Ecto neural progenitor cell (in vitro differentiated cells): ENCODE measurements at regions not wholly inside any gene's neighbourhood (a gene's known extent, or its start where the extent isn't known, plus 50 kb on each side); places are given as distances from the start of the nearest gene placed in this dataset.

Experiments
- DNase-seq: peaks from one replicate; pipeline ENCODE4 v3.0.0-alpha.2; 2018; ENCODE audit warnings: low spot score

- no peak for DNase-seq
Measured at GRCh38 chr10:10364902-10365301, 652.8 kb upstream of the CELF2 start.

GRCh38 chr10:10365676-10366075, 652.0 kb upstream of the CELF2 start:
- no peak for DNase-seq

- DNase-seq: no peak
Measured at GRCh38 chr10:10366836-10367235, 650.8 kb upstream of the CELF2 start.

DNA sequence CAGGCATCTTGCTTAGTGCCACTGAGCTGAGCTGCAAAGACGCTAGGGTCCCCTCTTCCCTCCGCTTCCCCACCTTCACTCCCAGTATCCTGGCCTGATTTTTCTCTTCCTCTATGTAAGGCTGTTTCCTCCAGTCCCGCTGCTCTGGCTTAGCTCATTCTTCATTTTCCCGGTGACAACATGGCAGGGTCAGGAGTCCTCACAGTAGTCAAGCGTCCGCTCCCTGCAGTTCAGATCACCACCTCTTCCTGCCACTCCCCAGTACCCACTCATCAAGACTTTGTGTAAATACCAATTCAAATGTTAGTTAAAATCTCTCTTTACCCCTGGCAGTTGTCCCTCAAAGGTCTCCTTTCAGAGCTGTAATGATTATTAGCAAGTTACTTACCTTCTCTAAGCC, 650.4 kb upstream of the CELF2 start:
- no peak for DNase-seq

DNA sequence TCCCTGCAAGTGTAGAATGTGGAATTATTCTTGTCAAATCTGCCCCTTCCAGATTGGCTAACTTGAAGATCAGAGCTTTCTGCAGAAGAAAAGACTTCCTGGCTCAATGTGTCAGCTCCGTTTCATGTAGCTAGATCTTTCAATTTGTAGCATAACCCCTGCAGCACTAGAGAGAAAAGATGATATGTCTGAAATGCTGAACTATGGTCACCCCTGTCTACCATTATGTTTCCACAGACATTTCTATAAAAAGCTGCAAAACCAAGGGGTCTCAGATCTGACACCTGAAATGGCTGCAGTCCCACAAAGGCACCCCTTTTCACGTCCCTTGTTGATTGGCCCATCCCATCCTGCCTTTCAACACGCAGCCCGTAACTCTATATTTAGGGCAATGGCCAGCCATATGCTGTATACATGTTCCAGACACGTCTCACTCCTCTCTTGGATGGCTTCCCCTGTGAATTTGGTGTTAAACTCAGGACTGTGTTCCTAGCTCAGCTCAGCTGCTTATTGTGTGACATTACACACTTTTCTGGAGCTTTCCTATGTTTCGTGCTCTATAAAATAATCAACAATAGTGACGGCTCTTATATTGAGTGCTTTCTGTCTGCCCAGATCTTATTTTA, 648.6 kb upstream of the CELF2 start:
- DNase-seq: no peak

- no peak for DNase-seq
Measured at GRCh38 chr10:10385831-10386230, 631.8 kb upstream of the CELF2 start.

- no peak for DNase-seq
Measured at GRCh38 chr10:10389182-10389581, 628.5 kb upstream of the CELF2 start.

- no peak for DNase-seq
Measured at GRCh38 chr10:10392511-10392910, 625.2 kb upstream of the CELF2 start.

DNA sequence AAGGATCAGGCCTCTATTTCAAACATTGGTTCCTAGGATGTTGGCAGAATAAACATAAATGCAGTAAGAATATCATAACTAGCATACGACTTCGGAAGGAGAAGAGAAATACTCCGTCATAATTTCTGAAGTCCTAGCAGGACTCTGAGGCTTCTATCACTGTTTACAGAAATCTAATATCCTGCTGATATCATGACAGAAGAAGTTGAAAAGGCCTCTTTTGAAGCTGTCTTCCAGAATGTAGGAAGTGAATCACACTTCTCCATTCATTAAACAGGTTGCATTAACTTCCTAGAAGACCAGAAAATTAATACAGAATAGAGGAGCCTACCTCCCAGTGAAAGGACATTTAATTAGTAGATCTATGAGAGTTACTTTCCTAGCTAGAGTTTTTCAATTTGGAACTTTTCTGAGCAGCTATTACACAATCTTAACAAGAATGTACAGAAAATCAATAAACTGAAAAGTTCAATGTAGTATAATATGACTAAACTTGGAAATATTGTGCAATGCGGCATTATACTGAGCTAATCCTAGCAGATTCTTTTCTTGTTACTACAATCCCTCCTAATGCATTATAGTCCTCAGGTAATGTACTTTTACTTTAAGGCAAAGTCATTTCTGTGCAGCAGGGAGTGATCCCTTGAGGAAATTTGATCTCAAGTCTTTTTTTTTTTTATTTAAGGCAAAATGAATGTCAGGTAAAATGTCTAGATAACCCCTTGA, 622.6 kb upstream of the CELF2 start:
- DNase-seq: no peak

GRCh38 chr10:10396601-10397000, 621.1 kb upstream of the CELF2 start:
- DNase-seq: no peak

- DNase-seq: no peak
Measured at GRCh38 chr10:10397906-10398305, 619.8 kb upstream of the CELF2 start.

DNA sequence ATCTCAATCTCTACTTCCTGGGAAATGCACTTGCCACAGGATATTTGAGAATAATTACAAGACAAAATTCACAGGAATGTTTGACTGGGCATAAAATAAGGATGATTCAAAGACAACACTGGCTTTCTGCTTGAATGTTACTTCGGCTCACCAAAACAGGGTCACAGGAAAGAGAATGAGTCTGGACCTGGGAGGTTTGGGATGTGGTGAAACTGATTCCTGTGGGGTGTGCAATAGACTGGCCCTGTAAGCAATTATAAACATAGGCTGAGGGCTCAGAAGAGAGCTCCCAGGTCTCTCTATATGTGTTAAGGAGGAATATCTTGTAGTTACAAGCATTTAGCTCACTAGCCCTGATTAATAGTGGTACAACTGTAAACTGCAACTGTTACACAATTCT, 613.9 kb upstream of the CELF2 start:
- no peak for DNase-seq

GRCh38 chr10:10417671-10418070, 600.0 kb upstream of the CELF2 start:
- no peak for DNase-seq

DNA sequence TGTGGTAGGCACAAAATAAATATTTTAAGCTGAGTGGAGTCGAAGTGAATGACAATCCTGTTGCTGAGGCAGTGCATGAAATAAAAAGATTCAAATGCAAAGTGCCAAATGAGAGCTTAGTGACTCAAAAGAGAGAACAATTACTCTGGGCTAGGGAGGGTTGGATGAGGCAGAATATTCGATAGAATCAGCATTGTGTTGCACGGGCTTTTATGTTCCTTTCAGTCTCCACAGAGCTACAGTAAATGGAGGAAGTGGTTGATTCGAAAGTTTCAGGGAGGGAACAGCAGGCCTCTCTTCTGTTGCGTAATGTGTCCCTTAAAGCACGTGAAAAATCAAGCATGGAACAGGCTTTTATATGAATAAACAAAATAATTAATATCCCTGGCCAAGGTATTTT, 599.3 kb upstream of the CELF2 start:
- no peak for DNase-seq

GRCh38 chr10:10421071-10421470, 596.6 kb upstream of the CELF2 start:
- DNase-seq: no peak

GRCh38 chr10:10431422-10432066, 586.1 kb upstream of the CELF2 start:
- no peak for DNase-seq

DNA sequence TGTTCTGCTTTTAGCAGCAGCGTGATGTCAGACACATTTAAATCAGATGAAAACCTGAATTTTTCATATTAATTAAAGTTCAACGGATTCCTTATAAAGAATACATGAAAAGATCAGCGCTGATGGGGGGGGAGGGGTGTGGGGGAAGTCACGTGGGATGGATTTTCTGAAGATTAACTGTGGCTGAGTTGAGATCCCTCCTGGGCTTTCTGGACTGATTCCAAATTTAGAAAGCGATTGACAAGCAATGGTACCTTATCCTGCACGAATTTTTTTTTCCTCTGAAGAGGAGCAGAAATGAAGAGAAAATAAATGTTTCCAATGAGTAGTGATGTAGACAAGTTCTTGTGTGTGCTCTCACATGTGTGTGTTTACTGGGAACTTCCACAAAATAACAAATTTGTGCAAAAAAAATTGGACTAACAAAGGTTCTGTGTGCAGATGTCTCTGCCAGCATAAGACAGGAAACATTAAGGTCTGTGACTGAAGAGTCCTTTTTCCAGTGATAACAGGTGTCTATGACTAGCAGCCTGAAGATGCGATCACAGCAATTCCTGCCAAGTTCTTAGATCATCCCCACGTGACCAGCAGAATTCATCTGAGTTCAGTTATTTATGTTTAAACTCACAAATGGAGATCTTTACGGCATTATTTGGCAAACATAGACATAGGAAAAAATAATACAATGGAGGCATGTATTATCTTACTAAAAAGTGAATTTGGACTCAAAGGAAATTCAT, 585.2 kb upstream of the CELF2 start:
- DNase-seq: no peak

- no peak for DNase-seq
Measured at GRCh38 chr10:10434312-10434711, 583.4 kb upstream of the CELF2 start.

GRCh38 chr10:10437886-10438285, 579.8 kb upstream of the CELF2 start:
- DNase-seq: no peak

- no peak for DNase-seq
Measured at GRCh38 chr10:10438335-10439100, 579.2 kb upstream of the CELF2 start.

DNA sequence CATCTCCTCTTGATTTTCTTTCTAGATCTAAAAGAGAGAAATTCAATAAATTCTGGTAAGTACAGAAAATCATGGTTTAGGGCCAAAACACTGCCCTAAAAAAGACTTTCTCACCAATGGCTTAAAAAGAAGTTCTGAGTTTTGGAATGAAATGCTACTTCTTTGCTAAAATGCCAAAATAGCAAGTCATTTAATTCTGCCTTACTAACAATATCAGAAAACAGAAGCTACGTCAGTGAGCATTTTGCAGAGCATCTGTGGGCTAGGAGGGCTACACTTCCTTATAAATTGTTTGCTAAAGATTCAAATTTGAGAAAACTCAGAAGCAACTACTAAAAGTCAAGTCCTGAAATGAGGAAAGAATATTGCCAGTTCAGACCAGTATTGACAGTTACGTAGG, 560.8 kb upstream of the CELF2 start:
- DNase-seq: no peak

DNA sequence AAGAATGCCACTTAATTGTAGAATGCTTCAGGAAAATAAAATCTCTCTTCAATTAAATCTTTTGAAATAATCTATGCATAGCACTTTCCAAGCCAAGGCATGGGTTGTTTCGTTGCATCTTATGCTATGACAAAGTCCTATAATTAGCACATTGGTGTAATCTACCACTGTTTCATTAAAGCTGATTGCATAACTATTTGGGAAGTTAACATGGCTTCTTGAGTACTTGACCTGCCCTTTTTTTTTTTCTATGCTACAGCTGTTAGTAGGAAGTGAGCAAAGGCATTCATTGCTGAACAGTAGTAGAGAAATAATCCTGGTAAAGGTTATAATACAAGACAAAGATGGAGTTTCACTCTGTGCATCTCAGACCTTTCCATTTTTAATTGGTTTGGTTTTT, 557.2 kb upstream of the CELF2 start:
- no peak for DNase-seq
